ENCODE measurements at regions not wholly inside any gene's neighbourhood (a gene's known extent, or its start where the extent isn't known, plus 50 kb on each side); places are given as distances from the start of the nearest gene placed in this dataset.

GRCh38 chr9:29657821-29658220 lies 2084.5 kb upstream of the C9orf72 start (continued):
- no peak for TF ChIP-seq HOMEZ (CRISPR knock-in tag; IDR thresholded peaks at IDR 0.05)
- TF ChIP-seq POLR2AphosphoS5 (IDR thresholded peaks at IDR 0.05; ENCODE audit: control insufficient read depth, insufficient read depth, low read depth, low read length) = no peak
- TF ChIP-seq SMARCA5 (IDR thresholded peaks at IDR 0.05) = no peak
- TF ChIP-seq SOX6 (IDR thresholded peaks at IDR 0.05) = no peak

- DNase-seq (ENCODE audit: extremely low read depth in 1 of 4, low spot score in 3 of 4) (no peak), FAIRE-seq (no peak), ATAC-seq (no peak)
- Histone ChIP-seq H3K9ac (ENCODE audit: insufficient read depth in 1 of 2, low read depth in 2 of 2, low read length in 2 of 2) (no peak overlapping the region), H3K9me1 (ENCODE audit: control insufficient read depth, insufficient read depth, low read length) (no peaks in the 10 kb centered on the region), H3K27me3 (ENCODE audit: control insufficient read depth in 2 of 2, insufficient read depth in 2 of 2, low read length in 2 of 2) (no peaks in the 10 kb centered on the region), H3K4me3 (no peak overlapping the region), H3K79me2 (ENCODE audit: control insufficient read depth, insufficient read depth, low read length) (no peaks in the 10 kb centered on the region), H3K4me2 (ENCODE audit: insufficient read depth, low read length) (no peak overlapping the region), H3K27ac (ENCODE audit: extremely low read depth, low read depth, low read length) (no peak overlapping the region), H4K20me1 (replicated peaks; ENCODE audit: control insufficient read depth, insufficient read depth, low read length) (no peaks in the 10 kb centered on the region), H3K4me1 (replicated peaks in 1 of 2; ENCODE audit: control insufficient read depth in 2 of 2, insufficient read depth in 2 of 2, low read length in 2 of 2) (no peaks in the 10 kb centered on the region), H3K36me3 (ENCODE audit: control insufficient read depth, insufficient read depth, low read length) (no peaks in the 10 kb centered on the region), H2AFZ (ENCODE audit: low read depth, low read length) (no peak overlapping the region), H3K9me3 (replicated peaks; ENCODE audit: control insufficient read depth, insufficient read depth, low read depth, low read length) (no peaks in the 10 kb centered on the region)
- ChIA-PET CTCF (ENCODE audit: low intra/inter-chr PET ratio) (no interaction called here), POLR2A (no interaction called here)
- TF ChIP-seq CAMTA2 (CRISPR knock-in tag; conservative IDR thresholded peaks at IDR 0.05) (no peak), ZNF584 (CRISPR knock-in tag; IDR thresholded peaks at IDR 0.05; ENCODE audit: low read depth) (no peak), OTX1 (CRISPR knock-in tag; IDR thresholded peaks at IDR 0.05) (no peak), SIN3B (IDR thresholded peaks at IDR 0.05; ENCODE audit: low read depth) (no peak), ETS2 (tag; IDR thresholded peaks at IDR 0.05; ENCODE audit: borderline replicate concordance, poor library complexity, severe bottlenecking) (no peak), NCOA6 (IDR thresholded peaks at IDR 0.05) (no peak), SRF (CRISPR knock-in tag; IDR thresholded peaks at IDR 0.05) (no peak), TCFL5 (CRISPR knock-in tag; conservative IDR thresholded peaks at IDR 0.05) (no peak), PREB (CRISPR knock-in tag; IDR thresholded peaks at IDR 0.05) (no peak), PURB (CRISPR knock-in tag; IDR thresholded peaks at IDR 0.05; ENCODE audit: low read depth) (no peak), TAF9B (IDR thresholded peaks at IDR 0.05; ENCODE audit: partially characterized antibody) (no peak), ELF2 (CRISPR knock-in tag; IDR thresholded peaks at IDR 0.05) (no peak)
- no CpG with 5 or more reads among the region's 6 CpGs for WGBS (ENCODE audit: insufficient coverage, low coverage, missing lambda C conversion rate)
- no TSS peak for BruUV-seq (replicated peaks)
- in situ Hi-C loops (cut with MboI) (no loop called here), intact Hi-C loops (cut with micrococcal nuclease) (no loop called here)
Observed at GRCh38 chr9:29659014-29659413, 2085.7 kb upstream of the C9orf72 start.

All from K562 (cell line).